Heart left ventricle (tissue), 16 donors: ENCODE measurements at regions not wholly inside any gene's neighbourhood (a gene's known extent, or its start where the extent isn't known, plus 50 kb on each side); places are given as distances from the start of the nearest gene placed in this dataset.

ENCODE experiments used
- ATAC-seq, 4 donors: fragments of 200-7000 bp; cut with Tn5 transposase; one replicate each; pipeline ENCODE4 v1.9.1; 2020 to 2022; ENCODE audit warnings: moderate library complexity in 4 of 4, mild to moderate bottlenecking in 3 of 4, moderate number of reproducible peaks in 1 of 4
- DNase-seq, 5 donors: peaks; one replicate each; pipeline ENCODE4 v3.0.0-alpha.2; 2020
- H3K27ac ChIP-seq, 12 donors: fragments of 200-600 bp; sonication (generic) in 4 of 12; one replicate each; pipeline versions ENCODE4 v1.5.0 to v1.8.0; 2016 to 2022; ENCODE audit warnings: mild to moderate bottlenecking in 2 of 12
- H3K27me3 ChIP-seq, 9 donors: fragments of 200-600 bp; sonication (generic) in 2 of 9; one replicate each; pipeline versions ENCODE4 v1.5.1 to v1.8.0; 2016 to 2022; ENCODE audit warnings: mild to moderate bottlenecking in 3 of 9
- H3K36me3 ChIP-seq, 9 donors: fragments of 200-600 bp; sonication (generic) in 2 of 9; one replicate each; pipeline versions ENCODE4 v1.5.0 to v1.8.0; 2018 to 2022; ENCODE audit warnings: mild to moderate bottlenecking in 2 of 9
- H3K4me1 ChIP-seq, 12 donors: fragments of 200-600 bp; sonication (generic) in 4 of 12; one replicate each; pipeline versions ENCODE4 v1.5.0 to v1.8.0; 2016 to 2022; ENCODE audit warnings: mild to moderate bottlenecking in 3 of 12
- H3K4me3 ChIP-seq, 12 donors: fragments of 200-600 bp; sonication (generic) in 4 of 12; one replicate each; pipeline versions ENCODE4 v1.5.0 to v1.8.0; 2017 to 2022; ENCODE audit warnings: mild to moderate bottlenecking in 9 of 12, moderate library complexity in 4 of 12
- H3K9me3 ChIP-seq, 12 donors: fragments of 200-600 bp; sonication (generic) in 4 of 12; one replicate each; pipeline versions ENCODE4 v1.5.0 to v1.8.0; 2016 to 2022; ENCODE audit warnings: mild to moderate bottlenecking in 1 of 12
- CTCF ChIP-seq, 12 donors: fragments of 200-600 bp; sonication (generic) in 4 of 12; IDR thresholded peaks; one replicate each; pipeline versions ENCODE4 v1.5.0 to v1.8.0; 2018 to 2022; ENCODE audit warnings: antibody characterized with exemption in 12 of 12, mild to moderate bottlenecking in 5 of 12
- POLR2A ChIP-seq, 2 donors: fragments of 450-650 bp; IDR thresholded peaks; one replicate each; pipeline ENCODE4 v1.6.1; 2017; ENCODE audit warnings: antibody characterized with exemption in 2 of 2, mild to moderate bottlenecking in 2 of 2, moderate library complexity in 2 of 2
- WGBS, 4 donors: extraction: QIAGEN DNeasy Blood & Tissue Kit in 2 of 4; methylation state at CpG; one replicate each; pipeline versions ENCODE4 v1.1.5 to v1.1.7; 2013 to 2018; 5-methylcytosine and 5-hydroxymethylcytosine counted together
- intact Hi-C, 10 donors: fragments of 100-400 bp; cut with DNase I; formaldehyde crosslinking; loops; one replicate each; pipeline versions ENCODE4 v1.11.1 to v1.14.2; 2022
- donor health status: ischemic (EF 13 %, LVEDD 7.1; RV severe dilation, severe dysfunction).
- donor health status: healthy with polysubstance abuse.
- donor health status: DM: no; HTN: yes; CAD: no.
- donor health status: DM: no; HTN: no; CAD: no.
- donor health status: ischemic (EF 25% LVEDD 6.9; RV normal size, moderate dysfunction).
- donor health status: ischemic (EF 25% LVEDD 5.7; RV mildly dilated, moderate dysfunction).
- donor health status: healthy.
- donor health status: DM: yes; HTN: yes; CAD: no.
- donor health status: ischemic (EF 35%, LVEDD 5.7; RV mildly dilated, moderate dysfunction).
- donor health status: nonischemic (EF 11% LVEDD 7.7; RV severe dilation, severe dysfunction).
- donor health status: DM: yes; HTN: yes; CAD: no.
- donor health status: PGD.
- donor health status: ischemic (EF 29% LVEDD 5.4; RV normal size, mild dysfunction).
- donor health status: nonischemic (EF 23%, LVEDD 6.1; RV moderate dilation, normal function).

GRCh38 chr13:76533251-76533650 is 353.0 kb downstream of the KCTD12 start:
- H3K9me3 ChIP-seq, result peaks cover 0 to 12% (median 0%) of the 10 kb centered on the region in 12 donors
- 92 to 97% (median 96%) methylated on average over 2 of the region's 2 CpGs for WGBS, 4 donors
- H3K27ac ChIP-seq, result no peak overlapping the region
- H3K27me3 ChIP-seq, result peaks cover 0 to 3% (median 0%) of the 10 kb centered on the region in 9 donors
- TF ChIP-seq POLR2A (IDR thresholded peaks at IDR 0.05) (no peak), CTCF (IDR thresholded peaks at IDR 0.05) (no peak)
- ATAC-seq, result no peak
- intact Hi-C loops, result no loop called here
- no peaks in the 10 kb centered on the region for H3K36me3 ChIP-seq
- no peaks in the 10 kb centered on the region for H3K4me1 ChIP-seq
- DNase-seq, result no peak
- H3K4me3 ChIP-seq, result no peak overlapping the region

GRCh38 chr13:76527041-76527440 is 359.2 kb downstream of the KCTD12 start:
- Histone ChIP-seq H3K27ac (no peak overlapping the region), H3K4me1 (no peaks in the 10 kb centered on the region), H3K36me3 (no peaks in the 10 kb centered on the region), H3K27me3 (no peaks in the 10 kb centered on the region), H3K4me3 (no peak overlapping the region), H3K9me3 (no peaks in the 10 kb centered on the region)
- DNase-seq (no peak), ATAC-seq (no peak)
- intact Hi-C loops, result no loop called here
- no peak for TF ChIP-seq POLR2A (IDR thresholded peaks at IDR 0.05)
- TF ChIP-seq CTCF (IDR thresholded peaks at IDR 0.05), result no peak

- Histone ChIP-seq H3K27me3 (no peaks in the 10 kb centered on the region), H3K9me3 (no peaks in the 10 kb centered on the region), H3K36me3 (no peaks in the 10 kb centered on the region), H3K27ac (no peak overlapping the region), H3K4me3 (no peak overlapping the region), H3K4me1 (no peaks in the 10 kb centered on the region)
- no peak for DNase-seq
- intact Hi-C loops, result no loop called here
- ATAC-seq, result no peak
- WGBS, 4 donors, result 75 to 88% (median 85%) methylated on average over 2 of the region's 2 CpGs
- TF ChIP-seq POLR2A (IDR thresholded peaks at IDR 0.05), result no peak
- TF ChIP-seq CTCF (IDR thresholded peaks at IDR 0.05), result no peak
Observed at GRCh38 chr13:76523740-76524340, 362.4 kb downstream of the KCTD12 start.

- intact Hi-C loops, result no loop called here
- DNase-seq (no peak), ATAC-seq (no peak)
- no peak overlapping the region for H3K4me3 ChIP-seq
- no peak overlapping the region for H3K27ac ChIP-seq
- no peaks in the 10 kb centered on the region for H3K36me3 ChIP-seq
- no peaks in the 10 kb centered on the region for H3K27me3 ChIP-seq
- no peaks in the 10 kb centered on the region for H3K4me1 ChIP-seq
- WGBS, 4 donors, result 64 to 81% (median 70%) methylated on average over 4 of the region's 4 CpGs
- no peak for TF ChIP-seq CTCF (IDR thresholded peaks at IDR 0.05)
- TF ChIP-seq POLR2A (IDR thresholded peaks at IDR 0.05), result no peak
- H3K9me3 ChIP-seq, result no peaks in the 10 kb centered on the region
Observed at GRCh38 chr13:76522083-76522755, 364.0 kb downstream of the KCTD12 start.
